ENCODE measurements at regions not wholly inside any gene's neighbourhood (a gene's known extent, or its start where the extent isn't known, plus 50 kb on each side); places are given as distances from the start of the nearest gene placed in this dataset.
A peak's percentile ranks its signal among the peaks of the same experiment; 100 is the strongest.

- no peak for DNase-seq (ENCODE audit: low spot score)
Measured at GRCh38 chr3:124671106-124671505, 59.1 kb upstream of the UMPS start.

GRCh38 chr3:124674336-124674735, 55.9 kb upstream of the UMPS start:
- no peak for DNase-seq (ENCODE audit: low spot score)

GRCh38 chr3:124676236-124676635, 54.0 kb upstream of the UMPS start:
- DNase-seq (ENCODE audit: low spot score), result peak; percentile 91

DNA sequence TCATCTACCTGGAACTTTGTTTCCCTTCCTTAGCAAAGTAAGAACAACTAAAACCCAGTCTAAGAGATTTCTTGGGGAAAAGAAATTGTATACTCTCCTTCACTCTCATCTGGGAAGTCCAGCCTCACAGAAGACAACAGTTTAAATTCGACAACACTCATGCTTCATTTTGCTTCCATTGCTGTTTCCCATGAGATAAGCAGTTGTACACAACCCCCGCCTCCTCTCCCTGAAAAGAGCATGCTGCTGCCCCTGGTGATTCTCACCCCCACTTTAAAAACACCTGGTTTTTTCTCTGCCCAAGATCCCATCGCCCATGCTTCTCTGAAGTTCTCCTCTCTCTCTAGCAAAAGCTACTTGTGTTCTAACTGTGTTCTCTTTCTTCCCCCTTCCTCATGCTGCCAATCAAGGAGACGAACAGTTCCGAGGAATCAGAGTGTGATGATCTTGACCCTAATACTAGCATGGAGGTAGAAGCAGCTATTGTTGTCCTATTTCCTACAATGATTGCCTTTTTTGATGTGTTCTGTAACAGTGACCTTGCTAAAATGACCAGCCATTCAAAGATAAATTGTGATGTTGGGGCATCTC, 51.1 kb upstream of the UMPS start:
- DNase-seq (ENCODE audit: low spot score), result no peak
